NCI-H446 (cell line): ENCODE measurements at regions not wholly inside any gene's neighbourhood (a gene's known extent, or its start where the extent isn't known, plus 50 kb on each side); places are given as distances from the start of the nearest gene placed in this dataset.

Experiments used
- DNase-seq, 2 experiments: peaks; one replicate each; lab custom pipeline; 2025; lab: John Stamatoyannopoulos, UW

GRCh38 chr11:28679795-28680468 is 571.7 kb downstream of the METTL15 start:
- DNase-seq = no peak

GRCh38 chr11:28677721-28678120 is 569.5 kb downstream of the METTL15 start:
- no peak for DNase-seq

- no peak for DNase-seq
These were observed 567.0 kb downstream of the METTL15 start for GRCh38 chr11:28675183-28675582.

- DNase-seq = peak in 1 of 2 experiments; percentile 18
These were observed 566.4 kb downstream of the METTL15 start for GRCh38 chr11:28674433-28675103.

GRCh38 chr11:28673691-28674432 is 565.7 kb downstream of the METTL15 start:
- DNase-seq = no peak

GRCh38 chr11:28671274-28671673 is 563.1 kb downstream of the METTL15 start:
- no peak for DNase-seq

- DNase-seq = no peak
These were observed 558.4 kb downstream of the METTL15 start for GRCh38 chr11:28666632-28667031.

GRCh38 chr11:28659716-28660348 is 551.6 kb downstream of the METTL15 start:
- DNase-seq = no peak

- no peak for DNase-seq
These were observed 549.3 kb downstream of the METTL15 start for GRCh38 chr11:28657378-28658030.

- no peak for DNase-seq
These were observed 546.0 kb downstream of the METTL15 start for GRCh38 chr11:28654191-28654590.

GRCh38 chr11:28649922-28650321 is 541.7 kb downstream of the METTL15 start:
- no peak for DNase-seq

GRCh38 chr11:28636566-28636965 is 528.4 kb downstream of the METTL15 start:
- no peak for DNase-seq

- DNase-seq = no peak
These were observed 527.8 kb downstream of the METTL15 start for GRCh38 chr11:28636033-28636432.

- DNase-seq = no peak
These were observed 524.1 kb downstream of the METTL15 start for GRCh38 chr11:28632338-28632737.

- no peak for DNase-seq
These were observed 523.0 kb downstream of the METTL15 start for GRCh38 chr11:28631148-28631547.

GRCh38 chr11:28629235-28629634 is 521.0 kb downstream of the METTL15 start:
- no peak for DNase-seq

GRCh38 chr11:28628412-28628811 is 520.2 kb downstream of the METTL15 start:
- DNase-seq = no peak

GRCh38 chr11:28627690-28628255 is 519.6 kb downstream of the METTL15 start:
- no peak for DNase-seq

- no peak for DNase-seq
These were observed 517.3 kb downstream of the METTL15 start for GRCh38 chr11:28625532-28625931.

GRCh38 chr11:28621753-28622152 is 513.6 kb downstream of the METTL15 start:
- DNase-seq = no peak

GRCh38 chr11:28619846-28620540 is 511.8 kb downstream of the METTL15 start:
- DNase-seq = no peak
